ENCODE measurements at regions not wholly inside any gene's neighbourhood (a gene's known extent, or its start where the extent isn't known, plus 50 kb on each side); places are given as distances from the start of the nearest gene placed in this dataset.

DNA sequence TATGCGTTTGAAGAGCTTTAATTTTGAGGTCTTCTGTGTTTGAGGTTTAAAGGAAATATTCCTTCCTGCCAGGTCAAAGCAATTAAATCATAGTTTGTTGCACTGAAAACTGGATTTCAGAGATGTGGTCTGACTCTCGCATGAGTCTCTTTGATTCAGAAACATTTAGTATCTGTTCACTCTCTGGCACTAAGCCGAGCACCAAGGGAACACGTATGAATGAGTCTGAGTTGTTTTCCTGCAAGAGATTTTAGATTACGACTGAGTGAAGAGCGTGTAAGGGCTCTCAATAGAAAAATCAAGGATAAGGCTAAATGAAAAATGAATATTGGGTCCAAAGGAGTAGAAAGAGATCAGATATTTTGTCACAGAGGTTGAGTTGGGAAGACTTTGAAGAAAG lies 875.4 kb upstream of the PRKX start:
- Histone ChIP-seq H3K9me3 (ENCODE audit: control insufficient read depth in 2 of 2, low read length in 2 of 2) (no peaks in the 10 kb centered on the region), H3K27ac (ENCODE audit: insufficient read depth, low read length, poor library complexity, severe bottlenecking) (no peak overlapping the region), H3K36me3 (ENCODE audit: control insufficient read depth, insufficient read depth, low read length) (no peaks in the 10 kb centered on the region), H3K4me1 (ENCODE audit: control insufficient read depth, insufficient read depth, low read length, poor library complexity, severe bottlenecking) (no peaks in the 10 kb centered on the region), H3K4me3 (ENCODE audit: low read depth, low read length) (no peak overlapping the region), H3K27me3 (ENCODE audit: control insufficient read depth, insufficient read depth, low read length) (no peaks in the 10 kb centered on the region)
- Mint-ChIP-seq H3K36me3 (no peaks in the 10 kb centered on the region), H3K9me3 (peaks cover 3 to 20% (median 5%) of the 10 kb centered on the region in 7 donors), H3K27ac (no peak overlapping the region), H3K4me1 (no peaks in the 10 kb centered on the region), H3K4me3 (no peak overlapping the region), H3K27me3 (no peaks in the 10 kb centered on the region)
- DNase-seq, result no peak
- ATAC-seq (ENCODE audit: low read depth in 2 of 2), result no peak

- H3K27ac Mint-ChIP-seq, result no peak overlapping the region
- H3K4me1 Mint-ChIP-seq, result no peaks in the 10 kb centered on the region
- H3K9me3 ChIP-seq (ENCODE audit: control insufficient read depth in 2 of 2, low read length in 2 of 2), result no peaks in the 10 kb centered on the region
- H3K27me3 Mint-ChIP-seq, result no peaks in the 10 kb centered on the region
- DNase-seq (no peak), ATAC-seq (ENCODE audit: low read depth in 2 of 2) (no peak)
- no peak overlapping the region for H3K4me3 Mint-ChIP-seq
- no peak overlapping the region for H3K4me3 ChIP-seq (ENCODE audit: low read depth, low read length)
- H3K27me3 ChIP-seq (ENCODE audit: control insufficient read depth, insufficient read depth, low read length), result no peaks in the 10 kb centered on the region
- H3K4me1 ChIP-seq (ENCODE audit: control insufficient read depth, insufficient read depth, low read length, poor library complexity, severe bottlenecking), result no peaks in the 10 kb centered on the region
- H3K36me3 Mint-ChIP-seq, result no peaks in the 10 kb centered on the region
- no peak overlapping the region for H3K27ac ChIP-seq (ENCODE audit: insufficient read depth, low read length, poor library complexity, severe bottlenecking)
- peaks cover 3 to 20% (median 5%) of the 10 kb centered on the region in 7 donors for H3K9me3 Mint-ChIP-seq
- H3K36me3 ChIP-seq (ENCODE audit: control insufficient read depth, insufficient read depth, low read length), result no peaks in the 10 kb centered on the region
Measured at GRCh38 chrX:4588466-4588865, 875.0 kb upstream of the PRKX start.

- Histone ChIP-seq H3K27me3 (ENCODE audit: control insufficient read depth, insufficient read depth, low read length) (no peaks in the 10 kb centered on the region), H3K4me3 (ENCODE audit: low read depth, low read length) (no peak overlapping the region), H3K36me3 (ENCODE audit: control insufficient read depth, insufficient read depth, low read length) (no peaks in the 10 kb centered on the region), H3K9me3 (ENCODE audit: control insufficient read depth in 2 of 2, low read length in 2 of 2) (no peaks in the 10 kb centered on the region), H3K4me1 (ENCODE audit: control insufficient read depth, insufficient read depth, low read length, poor library complexity, severe bottlenecking) (no peaks in the 10 kb centered on the region), H3K27ac (ENCODE audit: insufficient read depth, low read length, poor library complexity, severe bottlenecking) (no peak overlapping the region)
- no peak for ATAC-seq (ENCODE audit: low read depth in 2 of 2)
- Mint-ChIP-seq H3K36me3 (no peaks in the 10 kb centered on the region), H3K27ac (no peak overlapping the region), H3K9me3 (peaks cover 3 to 21% (median 7%) of the 10 kb centered on the region in 7 donors), H3K27me3 (no peaks in the 10 kb centered on the region), H3K4me3 (no peak overlapping the region), H3K4me1 (no peaks in the 10 kb centered on the region)
- DNase-seq, result no peak
Measured at GRCh38 chrX:4588056-4588455, 874.6 kb upstream of the PRKX start.

- Histone ChIP-seq H3K36me3 (ENCODE audit: control insufficient read depth, insufficient read depth, low read length) (no peaks in the 10 kb centered on the region), H3K27me3 (ENCODE audit: control insufficient read depth, insufficient read depth, low read length) (no peaks in the 10 kb centered on the region), H3K9me3 (ENCODE audit: control insufficient read depth in 2 of 2, low read length in 2 of 2) (no peaks in the 10 kb centered on the region), H3K27ac (ENCODE audit: insufficient read depth, low read length, poor library complexity, severe bottlenecking) (no peak overlapping the region), H3K4me1 (ENCODE audit: control insufficient read depth, insufficient read depth, low read length, poor library complexity, severe bottlenecking) (no peaks in the 10 kb centered on the region), H3K4me3 (ENCODE audit: low read depth, low read length) (no peak overlapping the region)
- H3K36me3 Mint-ChIP-seq, result no peaks in the 10 kb centered on the region
- ATAC-seq (ENCODE audit: low read depth in 2 of 2) (no peak), DNase-seq (no peak)
- no peak overlapping the region for H3K4me3 Mint-ChIP-seq
- H3K4me1 Mint-ChIP-seq, result no peaks in the 10 kb centered on the region
- no peak overlapping the region for H3K27ac Mint-ChIP-seq
- no peaks in the 10 kb centered on the region for H3K27me3 Mint-ChIP-seq
- peaks cover 0 to 18% (median 4%) of the 10 kb centered on the region in 7 donors for H3K9me3 Mint-ChIP-seq
Measured at GRCh38 chrX:4579999-4580398, 866.5 kb upstream of the PRKX start.

DNA sequence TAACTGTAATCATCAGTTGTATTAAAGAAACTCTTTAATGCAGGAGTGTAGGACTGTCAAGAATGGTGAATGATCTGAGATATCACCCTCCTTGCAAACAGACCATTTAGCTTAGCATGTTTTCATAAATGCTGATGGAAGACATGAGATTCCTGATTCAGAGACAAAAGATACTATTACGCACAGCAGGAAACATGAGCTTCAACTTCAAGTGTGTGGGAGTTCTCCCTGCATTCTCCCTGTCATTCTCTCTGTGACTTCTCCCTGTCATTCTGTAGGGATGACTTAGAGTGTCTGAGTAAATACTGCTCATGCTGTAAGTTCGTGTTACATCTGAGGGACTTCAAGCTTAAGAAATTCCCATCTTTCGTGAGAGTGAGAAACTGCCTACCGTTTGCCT lies 866.0 kb upstream of the PRKX start:
- Mint-ChIP-seq H3K27me3 (no peaks in the 10 kb centered on the region), H3K27ac (no peak overlapping the region), H3K36me3 (no peaks in the 10 kb centered on the region), H3K4me3 (no peak overlapping the region), H3K9me3 (peaks cover 0 to 15% (median 4%) of the 10 kb centered on the region in 7 donors), H3K4me1 (no peaks in the 10 kb centered on the region)
- H3K27me3 ChIP-seq (ENCODE audit: control insufficient read depth, insufficient read depth, low read length), result no peaks in the 10 kb centered on the region
- no peaks in the 10 kb centered on the region for H3K9me3 ChIP-seq (ENCODE audit: control insufficient read depth in 2 of 2, low read length in 2 of 2)
- no peaks in the 10 kb centered on the region for H3K4me1 ChIP-seq (ENCODE audit: control insufficient read depth, insufficient read depth, low read length, poor library complexity, severe bottlenecking)
- H3K4me3 ChIP-seq (ENCODE audit: low read depth, low read length), result no peak overlapping the region
- H3K36me3 ChIP-seq (ENCODE audit: control insufficient read depth, insufficient read depth, low read length), result no peaks in the 10 kb centered on the region
- ATAC-seq (ENCODE audit: low read depth in 2 of 2) (no peak), DNase-seq (no peak)
- H3K27ac ChIP-seq (ENCODE audit: insufficient read depth, low read length, poor library complexity, severe bottlenecking), result no peak overlapping the region

- H3K36me3 Mint-ChIP-seq, result no peaks in the 10 kb centered on the region
- no peaks in the 10 kb centered on the region for H3K4me1 Mint-ChIP-seq
Measured at GRCh38 chrX:4572691-4573090, 859.2 kb upstream of the PRKX start.

DNA sequence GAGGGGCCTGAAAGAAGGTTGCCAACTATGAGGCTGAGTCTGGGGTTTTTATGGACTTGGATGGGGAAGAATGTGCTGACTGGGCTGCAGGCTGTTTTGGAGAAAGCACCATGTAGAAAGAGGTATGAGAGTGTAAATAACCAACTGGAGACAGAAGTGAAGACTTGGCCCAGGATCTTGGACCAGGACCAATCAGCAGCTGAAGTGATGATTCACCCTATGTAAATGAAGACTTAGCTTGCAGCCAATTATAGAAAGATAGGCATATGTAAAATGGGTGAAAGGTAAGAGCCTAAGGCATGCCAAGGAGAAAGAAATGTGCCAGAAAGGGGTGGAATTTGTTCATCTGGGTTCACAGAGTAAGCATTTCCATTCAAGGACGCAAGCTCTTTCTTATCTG lies 856.7 kb upstream of the PRKX start:
- H3K27me3 Mint-ChIP-seq, result no peaks in the 10 kb centered on the region
- H3K9me3 Mint-ChIP-seq, result peaks cover 0 to 4% (median 0%) of the 10 kb centered on the region in 7 donors
- Histone ChIP-seq H3K9me3 (ENCODE audit: control insufficient read depth in 2 of 2, low read length in 2 of 2) (no peaks in the 10 kb centered on the region), H3K4me1 (ENCODE audit: control insufficient read depth, insufficient read depth, low read length, poor library complexity, severe bottlenecking) (no peaks in the 10 kb centered on the region), H3K4me3 (ENCODE audit: low read depth, low read length) (no peak overlapping the region), H3K27ac (ENCODE audit: insufficient read depth, low read length, poor library complexity, severe bottlenecking) (no peak overlapping the region), H3K36me3 (ENCODE audit: control insufficient read depth, insufficient read depth, low read length) (no peaks in the 10 kb centered on the region), H3K27me3 (ENCODE audit: control insufficient read depth, insufficient read depth, low read length) (no peaks in the 10 kb centered on the region)
- H3K4me3 Mint-ChIP-seq, result no peak overlapping the region
- no peak overlapping the region for H3K27ac Mint-ChIP-seq
- no peak for ATAC-seq (ENCODE audit: low read depth in 2 of 2)
- DNase-seq, result no peak
- H3K4me1 Mint-ChIP-seq, result no peaks in the 10 kb centered on the region
- no peaks in the 10 kb centered on the region for H3K36me3 Mint-ChIP-seq

More at GRCh38 chrX:4572691-4573090, 859.2 kb upstream of the PRKX start:
- H3K27me3 Mint-ChIP-seq, result no peaks in the 10 kb centered on the region
- Histone ChIP-seq H3K9me3 (ENCODE audit: control insufficient read depth in 2 of 2, low read length in 2 of 2) (no peaks in the 10 kb centered on the region), H3K36me3 (ENCODE audit: control insufficient read depth, insufficient read depth, low read length) (no peaks in the 10 kb centered on the region), H3K27me3 (ENCODE audit: control insufficient read depth, insufficient read depth, low read length) (no peaks in the 10 kb centered on the region), H3K27ac (ENCODE audit: insufficient read depth, low read length, poor library complexity, severe bottlenecking) (no peak overlapping the region), H3K4me3 (ENCODE audit: low read depth, low read length) (no peak overlapping the region), H3K4me1 (ENCODE audit: control insufficient read depth, insufficient read depth, low read length, poor library complexity, severe bottlenecking) (no peaks in the 10 kb centered on the region)
- H3K27ac Mint-ChIP-seq, result no peak overlapping the region
- H3K4me3 Mint-ChIP-seq, result no peak overlapping the region
- peaks cover 0 to 5% (median 0%) of the 10 kb centered on the region in 7 donors for H3K9me3 Mint-ChIP-seq
- DNase-seq (no peak), ATAC-seq (ENCODE audit: low read depth in 2 of 2) (no peak)

DNA sequence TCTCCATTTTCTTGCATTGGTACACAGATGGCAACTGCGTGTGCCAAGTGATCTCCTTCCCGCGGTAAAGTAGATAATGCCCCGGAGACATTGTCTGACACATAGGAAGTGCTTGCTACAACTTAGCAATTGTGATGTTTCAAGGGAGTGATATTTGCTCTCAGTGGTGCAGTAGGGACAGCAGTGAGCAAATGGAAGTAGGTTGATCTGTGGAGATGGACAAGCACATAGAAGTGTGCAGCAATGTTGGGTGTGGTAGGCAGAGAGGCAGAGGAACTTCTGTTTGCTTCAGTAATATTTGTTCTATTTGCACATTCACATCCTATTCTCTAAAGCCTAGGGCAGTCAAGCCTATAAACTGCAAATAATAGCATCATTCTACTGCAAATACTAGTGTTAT lies 846.7 kb upstream of the PRKX start:
- Histone ChIP-seq H3K4me3 (ENCODE audit: low read depth, low read length) (no peak overlapping the region), H3K9me3 (ENCODE audit: control insufficient read depth in 2 of 2, low read length in 2 of 2) (peaks cover 0 to 2% of the 10 kb centered on the region in 2 experiments), H3K4me1 (ENCODE audit: control insufficient read depth, insufficient read depth, low read length, poor library complexity, severe bottlenecking) (no peaks in the 10 kb centered on the region), H3K27ac (ENCODE audit: insufficient read depth, low read length, poor library complexity, severe bottlenecking) (no peak overlapping the region), H3K27me3 (ENCODE audit: control insufficient read depth, insufficient read depth, low read length) (no peaks in the 10 kb centered on the region), H3K36me3 (ENCODE audit: control insufficient read depth, insufficient read depth, low read length) (no peaks in the 10 kb centered on the region)
- DNase-seq (no peak), ATAC-seq (ENCODE audit: low read depth in 2 of 2) (no peak)
- peaks cover 0 to 7% (median 0%) of the 10 kb centered on the region in 7 donors for H3K9me3 Mint-ChIP-seq
- no peaks in the 10 kb centered on the region for H3K4me1 Mint-ChIP-seq
- no peaks in the 10 kb centered on the region for H3K27me3 Mint-ChIP-seq
- no peak overlapping the region for H3K4me3 Mint-ChIP-seq
- H3K27ac Mint-ChIP-seq, result no peak overlapping the region
- no peaks in the 10 kb centered on the region for H3K36me3 Mint-ChIP-seq

All from CD4-positive, CD25-positive, alpha-beta regulatory T cell (primary cell).